Endothelial cell of umbilical vein (primary cell): ENCODE measurements at regions not wholly inside any gene's neighbourhood (a gene's known extent, or its start where the extent isn't known, plus 50 kb on each side); places are given as distances from the start of the nearest gene placed in this dataset.

ENCODE experiments used
- BruUV-seq: library from RNA; stranded (reverse); fragments of 400-500 nt; replicated peaks from 2 replicates; lab custom pipeline; 2021; lab: Mats Ljungman, UMichigan
- CTCF ChIA-PET: fragments of 300-600, 350-600 bp; sonication (Branson Sonifier 250); formaldehyde crosslinking; loops from one replicate; lab custom pipeline; 2021; ENCODE audit warnings: antibody characterized with exemption, inconsistent platforms; lab: Charles Lee
- POLR2A ChIA-PET: fragments of 300-600, 350-600 bp; sonication (Branson Sonifier 250); formaldehyde crosslinking; loops from one replicate; lab custom pipeline; 2021; ENCODE audit warnings: antibody characterized with exemption, inconsistent platforms; lab: Charles Lee
- DNase-seq: peaks from one replicate; pipeline ENCODE4 v3.0.0-alpha.2; 2011; ENCODE audit warnings: low read depth, low spot score
- FAIRE-seq: peaks from 2 replicates; lab custom pipeline; 2011; peaks lifted over from hg19 to GRCh38; lab: Jason Lieb, UNC
- H2AFZ ChIP-seq: 2 replicates; pipeline ENCODE4 v1.6.0; 2012; ENCODE audit warnings: low read depth, low read length, control low read depth, inconsistent platforms
- H3K27ac ChIP-seq: 2 replicates; pipeline ENCODE4 v1.5.1; 2011; ENCODE audit warnings: low read depth, mild to moderate bottlenecking, control low read depth, low read length, moderate library complexity; ENCODE audit not compliant: insufficient read depth
- H3K27me3 ChIP-seq, 2 experiments: 2 replicates each; pipeline versions ENCODE4 v1.6.0 to v1.6.1; 2011; ENCODE audit warnings: low read length in 2 of 2, mixed read lengths in 1 of 2; ENCODE audit not compliant: control insufficient read depth in 2 of 2, insufficient read depth in 2 of 2
- H3K36me3 ChIP-seq, 2 experiments: 2 replicates in 1 of 2; 3 replicates in 1 of 2; pipeline ENCODE4 v1.5.1; 2011; ENCODE audit warnings: low read length in 2 of 2, mild to moderate bottlenecking in 1 of 2, moderate library complexity in 1 of 2; ENCODE audit not compliant: control insufficient read depth in 2 of 2, insufficient read depth in 2 of 2; ENCODE audit errors: extremely low read depth in 1 of 2
- H3K4me1 ChIP-seq: 3 replicates; pipeline ENCODE4 v1.5.1; 2011; ENCODE audit warnings: mild to moderate bottlenecking, low read length; ENCODE audit not compliant: control insufficient read depth, insufficient read depth; ENCODE audit errors: extremely low read depth
- H3K4me2 ChIP-seq: 2 replicates; pipeline ENCODE4 v1.6.1; 2011; ENCODE audit warnings: low read length, control low read depth, mixed read lengths; ENCODE audit not compliant: insufficient read depth
- H3K4me3 ChIP-seq, 3 experiments: fragments of 200-600 bp in 1 of 3; sonication (generic), shearing (Covaris generic) in 1 of 3; replicated peaks in 1 of 3; 2 replicates each; pipeline ENCODE4 v1.5.1; 2011 to 2016; ENCODE audit warnings: control low read depth in 3 of 3, low read length in 3 of 3, mild to moderate bottlenecking in 2 of 3, inconsistent platforms in 1 of 3, low read depth in 1 of 3, moderate library complexity in 1 of 3; ENCODE audit not compliant: insufficient read depth in 1 of 3
- H3K79me2 ChIP-seq: 2 replicates; pipeline ENCODE4 v1.6.0; 2012; ENCODE audit warnings: low read length, inconsistent platforms; ENCODE audit not compliant: control insufficient read depth, insufficient read depth
- H3K9ac ChIP-seq: replicated peaks from 2 replicates; pipeline ENCODE3; 2011; ENCODE audit warnings: low read length, control low read depth; ENCODE audit not compliant: insufficient read depth; ENCODE audit errors: extremely low read depth
- H3K9me1 ChIP-seq: replicated peaks from 3 replicates; pipeline ENCODE4 v1.6.0; 2011; ENCODE audit warnings: mild to moderate bottlenecking, low read length; ENCODE audit not compliant: control insufficient read depth, insufficient read depth; ENCODE audit errors: extremely low read depth
- H3K9me3 ChIP-seq: replicated peaks from 2 replicates; pipeline ENCODE4 v1.5.1; 2012; ENCODE audit warnings: low read length, inconsistent platforms; ENCODE audit not compliant: control insufficient read depth, insufficient read depth
- H4K20me1 ChIP-seq: replicated peaks from 2 replicates; pipeline ENCODE3; 2011; ENCODE audit warnings: mild to moderate bottlenecking, low read length; ENCODE audit not compliant: control insufficient read depth, insufficient read depth; ENCODE audit errors: extremely low read depth
- CTCF ChIP-seq, 2 donors: IDR thresholded peaks; 1 replicate in 1 of 2; 2 replicates in 1 of 2; pipeline ENCODE4 v1.5.1; 2011; ENCODE audit warnings: low read length in 2 of 2, mild to moderate bottlenecking in 2 of 2, moderate library complexity in 2 of 2, control low read depth in 1 of 2, inconsistent platforms in 1 of 2, low read depth in 1 of 2; ENCODE audit not compliant: insufficient read depth in 1 of 2; ENCODE audit errors: extremely low read depth in 1 of 2
- EZH2 ChIP-seq: IDR thresholded peaks from 2 replicates; pipeline ENCODE4 v1.6.1; 2012; ENCODE audit warnings: borderline replicate concordance, low read depth, mild to moderate bottlenecking, moderate library complexity, low read length, inconsistent platforms; ENCODE audit not compliant: severe bottlenecking
- FOS ChIP-seq: IDR thresholded peaks from 2 replicates; pipeline ENCODE4 v1.6.1; 2011; ENCODE audit warnings: mild to moderate bottlenecking, low read length, moderate library complexity, borderline replicate concordance; ENCODE audit not compliant: insufficient read depth
- GATA2 ChIP-seq: IDR thresholded peaks from 2 replicates; pipeline ENCODE4 v1.7.0; 2011; ENCODE audit warnings: low read depth, mild to moderate bottlenecking, moderate library complexity, mixed read lengths, low read length; ENCODE audit not compliant: insufficient read length, insufficient read depth
- JUN ChIP-seq: IDR thresholded peaks from 2 replicates; pipeline ENCODE4 v1.6.1; 2011; ENCODE audit warnings: borderline replicate concordance, low read depth; ENCODE audit not compliant: insufficient read length, insufficient read depth
- MAX ChIP-seq: IDR thresholded peaks from 2 replicates; pipeline ENCODE4 v1.6.1; 2011; ENCODE audit not compliant: insufficient read depth, insufficient read length
- MYC ChIP-seq: IDR thresholded peaks from one replicate; pipeline ENCODE4 v1.6.1; 2011; ENCODE audit warnings: mild to moderate bottlenecking, low read depth, low read length
- POLR2A ChIP-seq: IDR thresholded peaks from 2 replicates; pipeline ENCODE4 v1.6.1; 2012; ENCODE audit warnings: low read depth, mild to moderate bottlenecking, control low read depth, low read length
- POLR2AphosphoS5 ChIP-seq: IDR thresholded peaks from 2 replicates; pipeline ENCODE4 v1.6.1; 2012; ENCODE audit warnings: low read depth, mild to moderate bottlenecking, control low read depth, low read length, moderate library complexity; ENCODE audit not compliant: insufficient read depth
- dilution Hi-C: fragments of 300-500 bp; cut with MboI; formaldehyde crosslinking; loops from one replicate; pipeline ENCODE4 v1.15.0; 2019; ENCODE audit warnings: low sequenced_read_pairs; ENCODE audit not compliant: extremely low pct_ligation_motif_present
- intact Hi-C: fragments of 100-400 bp; cut with micrococcal nuclease; formaldehyde crosslinking; loops from one replicate; pipeline ENCODE4 v1.10.0; 2022

- Histone ChIP-seq H3K9me1 (no peaks in the 10 kb centered on the region), H3K9ac (no peak overlapping the region), H4K20me1 (no peaks in the 10 kb centered on the region), H3K79me2 (no peaks in the 10 kb centered on the region), H3K4me1 (no peaks in the 10 kb centered on the region), H3K27ac (no peak overlapping the region), H3K4me2 (no peak overlapping the region), H3K27me3 (no peaks in the 10 kb centered on the region), H3K9me3 (peaks cover 12% of the 10 kb centered on the region), H3K4me3 (no peak overlapping the region), H2AFZ (no peak overlapping the region), H3K36me3 (no peaks in the 10 kb centered on the region)
- ChIA-PET POLR2A (no interaction called here), CTCF (no interaction called here)
- TF ChIP-seq CTCF (IDR thresholded peaks at IDR 0.05; ENCODE audit: extremely low read depth in 1 of 2, insufficient read depth in 1 of 2, low read depth in 1 of 2, low read length in 2 of 2) (no peak), GATA2 (no peak), JUN (no peak), POLR2AphosphoS5 (no peak), FOS (no peak), MAX (no peak), POLR2A (no peak)
- no peak for FAIRE-seq
- no TSS peak for BruUV-seq
- dilution Hi-C loops (no loop called here), intact Hi-C loops (no loop called here)
- DNase-seq = no peak
Observed at GRCh38 chr22:48139776-48140175, 1377.3 kb downstream of the TBC1D22A start.

- BruUV-seq = no TSS peak
- H3K4me3 ChIP-seq = no peak overlapping the region
- no peak overlapping the region for H2AFZ ChIP-seq
- H3K9ac ChIP-seq = no peak overlapping the region
- H3K27ac ChIP-seq = no peak overlapping the region
- intact Hi-C loops = no loop called here
- no peaks in the 10 kb centered on the region for H3K79me2 ChIP-seq
- H3K36me3 ChIP-seq = no peaks in the 10 kb centered on the region
- no peak for TF ChIP-seq MYC
- no peak for TF ChIP-seq CTCF (IDR thresholded peaks at IDR 0.05; ENCODE audit: extremely low read depth in 1 of 2, insufficient read depth in 1 of 2, low read depth in 1 of 2, low read length in 2 of 2)
- no peak for TF ChIP-seq MAX
- no peak for TF ChIP-seq POLR2AphosphoS5
- no peak for TF ChIP-seq POLR2A
- TF ChIP-seq JUN = no peak
- no peak for TF ChIP-seq EZH2
- no peaks in the 10 kb centered on the region for H3K27me3 ChIP-seq
- ChIA-PET POLR2A (no interaction called here), CTCF (no interaction called here)
- DNase-seq = no peak
- FAIRE-seq = no peak
- no peaks in the 10 kb centered on the region for H4K20me1 ChIP-seq
- peaks cover 12% of the 10 kb centered on the region for H3K9me3 ChIP-seq
- dilution Hi-C loops = no loop called here
- no peaks in the 10 kb centered on the region for H3K9me1 ChIP-seq
- no peaks in the 10 kb centered on the region for H3K4me1 ChIP-seq
- no peak overlapping the region for H3K4me2 ChIP-seq
Observed at GRCh38 chr22:48138855-48139254, 1376.4 kb downstream of the TBC1D22A start.
